NCI-H69 (cell line): ENCODE measurements at regions not wholly inside any gene's neighbourhood (a gene's known extent, or its start where the extent isn't known, plus 50 kb on each side); places are given as distances from the start of the nearest gene placed in this dataset.
"Not testable (repeated sequence)": the region's sequence is repeated elsewhere in the genome, so short reads cannot be mapped to it uniquely, and the experiment has no call there.

Experiments
- DNase-seq: peaks from one replicate; lab custom pipeline; 2025; lab: John Stamatoyannopoulos, UW

GRCh38 chr5:43926923-43927322 lies 323.9 kb downstream of the NNT start:
- no peak for DNase-seq

DNA sequence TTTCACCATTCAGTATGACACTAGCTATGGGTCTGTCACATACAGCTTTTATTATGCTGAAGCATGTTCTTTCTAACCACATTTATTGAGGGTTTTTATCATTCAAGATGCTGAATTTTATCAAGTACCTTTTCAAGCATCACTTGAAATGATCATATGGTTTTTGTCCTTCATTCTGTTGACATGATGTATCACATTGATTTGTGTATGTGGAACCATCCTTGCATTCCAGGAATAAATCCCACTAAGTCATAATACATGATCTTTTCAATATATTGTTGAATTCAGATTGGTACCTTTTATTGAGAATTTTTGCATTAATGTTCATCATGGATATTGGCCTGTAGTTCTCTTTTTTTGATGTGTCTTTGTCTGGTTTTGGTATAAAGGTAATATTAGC lies 317.4 kb downstream of the NNT start:
- no peak for DNase-seq

DNA sequence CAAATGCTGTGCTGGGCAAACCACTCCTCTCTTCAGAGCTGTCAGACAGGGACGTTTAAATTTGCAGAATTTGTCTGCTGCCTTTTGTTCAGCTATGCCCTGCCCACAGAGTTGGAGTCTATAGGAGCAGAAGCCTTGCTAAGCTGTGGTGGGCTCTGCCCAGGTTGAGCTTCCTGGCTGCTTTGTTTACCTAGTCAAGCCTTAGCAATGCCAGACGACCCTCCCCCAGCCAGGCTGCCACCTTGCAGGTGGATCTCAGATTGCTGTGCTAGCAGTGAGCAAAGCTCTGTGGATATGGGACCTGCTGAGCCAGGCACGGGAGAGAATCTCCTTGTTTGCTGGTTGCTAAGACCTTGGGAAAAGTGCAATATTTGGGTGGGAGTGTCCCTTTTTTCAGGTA lies 314.9 kb downstream of the NNT start:
- no peak for DNase-seq

- no peak for DNase-seq
Measured at GRCh38 chr5:43903129-43903528, 300.1 kb downstream of the NNT start.

GRCh38 chr5:43900974-43901373 lies 298.0 kb downstream of the NNT start:
- DNase-seq, result no peak

GRCh38 chr5:43895876-43896275 lies 292.9 kb downstream of the NNT start:
- no peak for DNase-seq

DNA sequence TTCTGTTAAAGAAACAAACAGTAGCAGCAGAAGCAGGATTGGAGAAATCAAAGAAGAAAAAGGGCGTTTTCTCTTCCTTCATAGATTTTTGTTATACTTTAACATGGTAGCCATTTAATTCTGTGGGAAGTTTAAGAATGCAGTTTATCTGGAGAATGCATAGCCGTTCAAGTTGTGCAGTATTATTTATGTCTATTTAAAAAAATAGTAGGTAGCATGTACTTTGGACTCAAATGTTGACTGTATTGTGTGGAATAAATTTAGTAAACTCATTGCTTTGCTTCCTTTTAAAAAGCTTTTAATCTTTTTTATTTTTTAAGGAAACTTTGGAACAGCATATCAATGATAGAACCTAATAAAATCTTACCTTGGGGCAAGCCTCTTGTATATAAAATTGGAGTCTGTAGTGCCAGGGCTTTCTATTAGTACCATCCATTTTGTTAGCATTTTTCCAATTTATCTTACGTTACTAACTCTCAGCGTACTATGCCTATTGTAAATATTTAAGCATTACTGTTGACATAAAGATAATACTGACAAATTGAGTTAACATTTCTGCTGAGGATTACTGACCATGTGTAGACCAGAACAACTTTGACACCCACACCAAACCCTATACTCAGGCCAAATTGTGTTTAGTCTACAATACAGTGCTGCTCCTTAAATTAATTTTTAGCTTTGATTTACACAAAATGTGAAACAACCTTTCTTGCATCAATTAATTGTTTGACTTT lies 291.1 kb downstream of the NNT start:
- DNase-seq, result no peak

DNA sequence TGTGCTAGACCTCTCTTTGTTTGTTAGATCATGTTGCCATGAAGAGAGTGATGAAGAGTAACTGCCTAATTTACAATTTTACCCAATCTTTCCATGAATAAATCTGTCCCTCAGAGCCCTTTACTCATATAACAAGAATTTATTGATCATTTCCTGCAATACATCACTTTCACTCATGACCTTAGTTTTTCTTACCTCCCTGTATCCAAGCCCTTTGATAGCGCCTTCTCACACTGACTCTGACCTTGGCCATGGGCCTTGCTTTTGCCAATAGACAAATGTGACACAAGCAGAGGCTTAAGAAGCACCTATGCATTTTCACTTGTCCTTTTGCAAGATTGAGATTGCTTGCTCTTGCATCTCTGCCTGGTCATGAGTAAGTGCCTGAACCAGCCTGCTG lies 288.1 kb downstream of the NNT start:
- DNase-seq, result no peak

DNA sequence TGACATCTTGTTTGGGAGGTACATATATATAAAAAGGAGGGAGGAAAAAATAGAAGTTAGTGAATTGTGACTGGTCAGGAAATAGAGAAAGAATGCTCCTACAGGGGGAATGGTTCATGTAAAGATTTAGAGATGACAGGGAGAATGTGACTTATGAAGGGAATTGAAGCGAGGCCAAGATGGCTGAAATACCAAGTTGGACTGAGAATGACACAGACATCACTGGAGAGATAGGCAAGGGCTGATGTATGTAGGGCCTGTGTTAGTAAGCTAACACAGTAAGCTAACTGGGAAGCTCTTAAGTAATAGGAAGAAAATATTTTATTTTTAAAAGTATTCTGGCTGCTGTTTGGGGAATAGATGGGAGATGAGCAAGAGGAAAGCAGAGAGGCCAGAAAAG lies 286.3 kb downstream of the NNT start:
- no peak for DNase-seq

GRCh38 chr5:43875741-43876140 lies 272.8 kb downstream of the NNT start:
- DNase-seq, result no peak

DNA sequence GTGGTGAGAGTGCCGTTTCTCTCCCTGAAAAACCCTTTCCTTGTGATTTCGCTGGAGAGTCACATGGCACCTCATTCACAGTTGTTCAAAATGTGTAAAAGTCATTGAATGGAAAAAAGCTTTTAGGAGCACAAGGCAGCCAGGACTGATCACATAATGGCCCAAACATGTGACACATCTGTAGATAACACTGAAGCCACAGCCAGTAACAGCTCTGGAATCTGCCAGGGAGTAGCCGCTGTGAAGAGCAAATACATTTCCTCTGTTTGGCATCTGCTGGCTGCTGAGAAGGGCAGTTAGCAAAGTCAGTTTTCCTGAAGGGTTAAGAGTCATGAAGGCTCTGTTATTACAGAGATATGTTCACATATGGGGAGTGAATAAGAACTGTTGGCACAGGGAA lies 271.8 kb downstream of the NNT start:
- DNase-seq, result no peak

GRCh38 chr5:43873791-43874190 lies 270.8 kb downstream of the NNT start:
- no peak for DNase-seq

GRCh38 chr5:43859309-43859708 lies 256.3 kb downstream of the NNT start:
- DNase-seq, result peak; percentile 4

DNA sequence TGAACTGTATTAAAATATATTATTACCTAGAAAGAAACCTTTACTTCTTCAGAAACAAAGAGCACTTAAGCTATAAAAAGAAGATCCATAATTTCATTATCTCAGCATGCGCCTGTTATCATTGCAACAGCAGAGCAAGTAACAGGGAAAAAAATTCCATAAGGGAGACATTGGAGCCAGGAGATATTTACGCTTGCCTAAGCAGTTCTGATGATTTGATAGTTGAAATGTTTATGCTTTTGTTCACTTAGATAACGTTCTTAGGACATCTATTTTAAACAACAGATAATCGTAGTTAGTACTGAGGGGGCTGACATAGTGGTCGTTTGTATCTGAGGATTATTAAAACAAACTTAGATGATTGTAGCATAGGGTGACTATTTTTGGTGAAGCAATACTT lies 252.5 kb downstream of the NNT start:
- no peak for DNase-seq

DNA sequence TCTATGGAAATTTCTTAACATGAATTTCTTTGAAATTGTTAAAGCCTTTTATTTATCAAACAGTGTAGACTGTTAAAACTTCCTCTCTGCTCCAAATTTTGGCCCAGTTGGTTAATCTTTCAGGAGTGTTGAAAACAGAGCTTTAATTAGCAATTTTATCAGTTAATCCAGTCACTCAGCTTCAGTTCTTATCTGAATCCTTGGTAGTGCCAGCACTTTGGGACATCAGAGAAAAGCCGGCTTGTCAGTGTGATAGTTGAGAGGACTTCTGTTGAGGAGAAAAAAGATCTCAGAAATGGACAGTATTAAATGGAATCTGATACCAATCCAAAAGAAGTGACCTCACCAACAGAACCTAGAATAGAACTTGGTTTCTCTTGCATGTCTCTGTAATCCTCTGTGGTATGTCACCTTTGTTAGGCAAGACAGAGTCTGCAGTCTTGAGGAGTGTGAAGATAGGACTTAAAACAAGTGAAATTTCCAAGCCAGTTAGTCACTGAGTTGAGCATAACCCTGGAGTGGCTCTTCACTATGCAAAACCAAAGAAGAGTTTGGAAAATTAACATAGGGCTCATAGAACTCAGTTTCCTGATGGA lies 251.8 kb downstream of the NNT start:
- no peak for DNase-seq

DNA sequence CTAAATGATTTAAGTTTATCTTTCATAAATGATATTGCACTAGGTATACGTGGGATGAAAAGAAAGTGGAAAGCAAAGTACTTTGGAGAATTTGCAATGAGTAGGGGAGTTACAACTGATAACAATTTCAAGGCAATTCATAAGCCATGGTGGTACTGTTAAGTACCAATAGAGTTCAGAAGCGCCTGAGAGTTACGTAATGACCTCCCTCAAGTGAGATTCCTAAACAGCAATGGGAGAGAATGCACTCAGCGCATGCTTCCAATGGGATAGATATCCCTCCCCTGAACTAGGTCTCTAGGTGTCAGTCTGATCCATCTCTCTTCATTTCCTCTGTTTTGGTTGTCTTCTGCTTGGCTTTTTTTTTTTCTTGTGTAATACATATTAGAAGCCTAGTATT lies 249.3 kb downstream of the NNT start:
- no peak for DNase-seq

- DNase-seq, result no peak
Measured at GRCh38 chr5:43851741-43852140, 248.8 kb downstream of the NNT start.

DNA sequence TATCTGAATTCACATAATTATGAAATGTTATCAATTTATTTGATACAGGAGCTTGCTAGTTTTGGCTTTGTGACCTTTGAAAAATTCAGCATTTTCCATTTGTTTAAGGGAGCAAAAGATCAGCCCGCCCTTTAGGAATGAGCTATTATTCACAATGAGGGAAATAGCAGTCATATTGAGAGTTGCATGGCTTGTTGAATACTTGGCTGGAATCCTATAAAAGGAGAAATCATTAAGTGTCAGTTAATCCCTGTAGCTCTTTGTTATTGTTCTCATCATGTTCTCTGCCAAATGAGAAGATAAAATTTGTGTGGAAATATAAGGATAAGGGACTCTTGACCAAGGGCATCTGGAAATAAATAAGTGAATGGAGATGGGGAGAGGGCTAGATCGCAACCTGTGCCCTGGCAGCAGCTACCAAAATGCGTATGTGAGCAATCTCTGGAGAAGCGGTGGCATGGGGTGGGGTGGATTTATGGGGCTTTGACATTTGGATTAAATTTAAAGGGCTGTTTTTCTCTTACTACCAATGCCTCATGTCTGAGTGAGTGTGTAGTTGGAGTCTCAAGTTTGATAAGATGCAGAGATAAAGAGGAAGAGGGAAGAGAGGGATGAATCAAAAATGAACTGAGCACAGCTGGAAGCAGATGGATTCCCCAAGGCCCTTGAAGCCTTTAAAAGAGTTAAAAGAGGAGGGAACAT lies 237.6 kb downstream of the NNT start:
- no peak for DNase-seq

- no peak for DNase-seq
Measured at GRCh38 chr5:43839218-43839617, 236.2 kb downstream of the NNT start.

DNA sequence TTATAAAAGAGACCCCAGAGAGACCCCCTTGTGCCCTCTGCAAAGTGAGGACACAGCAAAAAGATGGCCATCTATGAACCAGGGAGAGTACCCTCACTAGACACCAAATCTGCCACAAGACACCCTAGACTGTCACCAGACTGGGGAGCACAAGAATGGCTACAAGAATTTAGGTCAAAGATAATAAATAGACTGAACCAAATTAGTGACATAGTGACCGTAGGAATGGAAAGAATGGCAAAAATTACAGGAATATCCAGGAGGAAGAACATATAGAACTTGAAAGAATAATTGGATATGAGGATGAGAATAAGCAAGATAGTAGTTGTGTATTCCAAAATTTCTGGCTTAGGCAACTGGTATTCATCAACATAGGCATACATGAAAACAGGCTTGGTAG lies 235.0 kb downstream of the NNT start:
- DNase-seq, result no peak

GRCh38 chr5:43837091-43837490 lies 234.1 kb downstream of the NNT start:
- DNase-seq, result no peak

GRCh38 chr5:43833961-43834360 lies 231.0 kb downstream of the NNT start:
- DNase-seq, result no peak

- DNase-seq, result not testable (repeated sequence)
Measured at GRCh38 chr5:43824325-43824964, 221.5 kb downstream of the NNT start.
